SK-N-MC (cell line): ENCODE measurements at regions not wholly inside any gene's neighbourhood (a gene's known extent, or its start where the extent isn't known, plus 50 kb on each side); places are given as distances from the start of the nearest gene placed in this dataset.

Experiments used
- FOXP2 ChIP-seq: optimal IDR thresholded peaks from 2 replicates; pipeline ENCODE3; 2011; ENCODE audit warnings: mild to moderate bottlenecking, moderate library complexity; ENCODE audit not compliant: insufficient read depth; ENCODE audit errors: extremely low read length, control extremely low read depth
- POLR2AphosphoS5 ChIP-seq: IDR thresholded peaks from 2 replicates; pipeline ENCODE4 v1.6.1; 2012; ENCODE audit warnings: mild to moderate bottlenecking, low read depth, low read length, borderline replicate concordance

- no peak for TF ChIP-seq POLR2AphosphoS5
- no peak for TF ChIP-seq FOXP2
These were observed 1196.5 kb downstream of the GALC start for GRCh38 chr14:86796221-86797074.
